Liver (tissue), 3 donors: ENCODE measurements at regions not wholly inside any gene's neighbourhood (a gene's known extent, or its start where the extent isn't known, plus 50 kb on each side); places are given as distances from the start of the nearest gene placed in this dataset.

Source experiments
- CTCF ChIP-seq: fragments of 150-350 bp; IDR thresholded peaks from 2 replicates; pipeline ENCODE4 v1.5.1; 2017; ENCODE audit warnings: improper control_type of control experiment, low read depth, low read length; ENCODE audit not compliant: missing input control
- RAD21 ChIP-seq, 2 donors: IDR thresholded peaks; 2 replicates each; pipeline ENCODE4 v1.6.1; 2016; ENCODE audit warnings: antibody characterized with exemption in 2 of 2, mild to moderate bottlenecking in 2 of 2
- REST ChIP-seq: IDR thresholded peaks from 2 replicates; pipeline ENCODE4 v1.6.1; 2016; ENCODE audit warnings: antibody characterized with exemption, mild to moderate bottlenecking
- donor health status: healthy.
- donor health status: healthy.

- no peak for TF ChIP-seq CTCF
- TF ChIP-seq REST: no peak
- TF ChIP-seq RAD21 (IDR thresholded peaks at IDR 0.05): no peak
Observed at GRCh38 chr10:57169597-57169996, 808.5 kb upstream of the ZWINT start.
